ENCODE measurements at regions not wholly inside any gene's neighbourhood (a gene's known extent, or its start where the extent isn't known, plus 50 kb on each side); places are given as distances from the start of the nearest gene placed in this dataset.
A peak's percentile ranks its signal among the peaks of the same experiment; 100 is the strongest.

DNA sequence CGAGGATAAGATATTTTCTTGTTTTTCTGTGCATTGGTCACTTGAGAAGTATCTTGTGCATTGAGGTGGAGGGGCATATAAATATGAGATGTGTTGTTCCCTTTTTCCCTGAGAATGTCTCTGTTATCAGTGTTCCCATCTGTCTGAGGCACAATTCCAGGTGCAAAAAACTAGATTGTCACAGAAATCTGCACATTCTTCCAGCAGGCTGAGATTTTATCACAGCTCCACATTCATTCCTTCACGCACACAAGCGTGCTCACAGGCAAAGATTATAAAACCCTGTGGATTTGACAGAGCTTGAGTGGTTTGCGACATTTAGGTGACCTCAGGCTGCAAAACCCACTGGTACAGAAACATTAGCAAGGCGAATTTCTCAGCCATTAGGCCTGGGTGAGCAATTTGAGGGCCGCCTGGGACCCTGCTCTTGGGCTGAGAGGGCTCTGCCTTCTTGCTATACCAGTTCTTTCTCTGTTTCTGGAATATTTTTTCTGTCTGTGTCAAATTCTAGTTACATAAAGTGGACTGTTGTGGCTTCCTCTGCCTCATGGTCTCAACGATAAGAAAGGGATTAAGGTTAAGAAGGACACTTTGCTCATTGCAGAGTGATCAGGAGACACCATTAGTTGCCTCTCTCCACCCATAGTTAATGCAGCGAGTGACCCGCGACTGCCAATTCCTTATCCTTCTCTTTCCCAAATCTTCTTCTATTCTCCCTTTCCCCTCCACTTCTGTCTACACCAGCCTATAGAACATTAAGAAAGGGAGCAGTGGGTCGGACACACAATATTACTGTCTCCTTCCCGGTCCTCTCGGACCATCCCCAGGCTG lies 86.7 kb upstream of the C1QTNF7 start:
- no peak overlapping the region for H3K27ac ChIP-seq (ENCODE audit: low read depth in 1 of 2, low read length in 2 of 2)
- no peaks in the 10 kb centered on the region for H3K27me3 ChIP-seq (ENCODE audit: control insufficient read depth in 2 of 2, insufficient read depth in 2 of 2, low read length in 2 of 2)
- Mint-ChIP-seq H3K4me3 (no peak overlapping the region), H3K27me3 (ENCODE audit: low read depth in 3 of 3) (peaks cover 0 to 4% (median 2%) of the 10 kb centered on the region in 3 donors), H3K4me1 (peaks cover 7% of the 10 kb centered on the region), H3K9me3 (peaks cover 0 to 7% (median 3%) of the 10 kb centered on the region in 7 donors), H3K36me3 (no peaks in the 10 kb centered on the region), H3K27ac (peak overlapping the region in 1 of 7 donors; percentile 38)
- no peak overlapping the region for H2AFZ ChIP-seq (ENCODE audit: insufficient read depth, low read depth, low read length, poor library complexity, severe bottlenecking)
- H3K79me2 ChIP-seq (ENCODE audit: insufficient read depth, low read length): no peaks in the 10 kb centered on the region
- no peak for DNase-seq
- no peaks in the 10 kb centered on the region for H3K36me3 ChIP-seq (replicated peaks in 1 of 2; ENCODE audit: control insufficient read depth in 1 of 2, insufficient read depth in 2 of 2, low read length in 2 of 2)
- H3K9me3 ChIP-seq (replicated peaks in 1 of 2; ENCODE audit: control insufficient read depth in 1 of 2, insufficient read depth in 1 of 2, low read length in 2 of 2): no peaks in the 10 kb centered on the region
- no peak overlapping the region for H3K9ac ChIP-seq (ENCODE audit: insufficient read depth, low read length, poor library complexity, severe bottlenecking)
- TF ChIP-seq, protein P1, sequence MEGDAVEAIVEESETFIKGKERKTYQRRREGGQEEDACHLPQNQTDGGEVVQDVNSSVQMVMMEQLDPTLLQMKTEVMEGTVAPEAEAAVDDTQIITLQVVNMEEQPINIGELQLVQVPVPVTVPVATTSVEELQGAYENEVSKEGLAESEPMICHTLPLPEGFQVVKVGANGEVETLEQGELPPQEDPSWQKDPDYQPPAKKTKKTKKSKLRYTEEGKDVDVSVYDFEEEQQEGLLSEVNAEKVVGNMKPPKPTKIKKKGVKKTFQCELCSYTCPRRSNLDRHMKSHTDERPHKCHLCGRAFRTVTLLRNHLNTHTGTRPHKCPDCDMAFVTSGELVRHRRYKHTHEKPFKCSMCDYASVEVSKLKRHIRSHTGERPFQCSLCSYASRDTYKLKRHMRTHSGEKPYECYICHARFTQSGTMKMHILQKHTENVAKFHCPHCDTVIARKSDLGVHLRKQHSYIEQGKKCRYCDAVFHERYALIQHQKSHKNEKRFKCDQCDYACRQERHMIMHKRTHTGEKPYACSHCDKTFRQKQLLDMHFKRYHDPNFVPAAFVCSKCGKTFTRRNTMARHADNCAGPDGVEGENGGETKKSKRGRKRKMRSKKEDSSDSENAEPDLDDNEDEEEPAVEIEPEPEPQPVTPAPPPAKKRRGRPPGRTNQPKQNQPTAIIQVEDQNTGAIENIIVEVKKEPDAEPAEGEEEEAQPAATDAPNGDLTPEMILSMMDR (IDR thresholded peaks at IDR 0.05): no peak
- H3K4me3 ChIP-seq (replicated peaks in 1 of 3; ENCODE audit: low read depth in 2 of 3, low read length in 3 of 3): no peak overlapping the region
- intact Hi-C loops (cut with micrococcal nuclease): no loop called here
- 84% methylated on average over 10 of the region's 13 CpGs for WGBS (ENCODE audit: insufficient coverage)
- H3K4me1 ChIP-seq (ENCODE audit: control insufficient read depth in 1 of 2, insufficient read depth in 2 of 2, low read length in 2 of 2): no peaks in the 10 kb centered on the region
- no peak overlapping the region for H3K4me2 ChIP-seq (replicated peaks; ENCODE audit: extremely low read depth, low read length, poor library complexity, severe bottlenecking)
- no peaks in the 10 kb centered on the region for H4K20me1 ChIP-seq (ENCODE audit: insufficient read depth, low read length)

- Histone ChIP-seq H3K4me3 (replicated peaks in 1 of 3; ENCODE audit: low read depth in 2 of 3, low read length in 3 of 3) (no peak overlapping the region), H3K79me2 (ENCODE audit: insufficient read depth, low read length) (no peaks in the 10 kb centered on the region), H3K36me3 (replicated peaks in 1 of 2; ENCODE audit: control insufficient read depth in 1 of 2, insufficient read depth in 2 of 2, low read length in 2 of 2) (no peaks in the 10 kb centered on the region), H3K9ac (ENCODE audit: insufficient read depth, low read length, poor library complexity, severe bottlenecking) (no peak overlapping the region), H3K9me3 (replicated peaks in 1 of 2; ENCODE audit: control insufficient read depth in 1 of 2, insufficient read depth in 1 of 2, low read length in 2 of 2) (no peaks in the 10 kb centered on the region), H3K4me2 (replicated peaks; ENCODE audit: extremely low read depth, low read length, poor library complexity, severe bottlenecking) (no peak overlapping the region), H4K20me1 (ENCODE audit: insufficient read depth, low read length) (no peaks in the 10 kb centered on the region), H2AFZ (ENCODE audit: insufficient read depth, low read depth, low read length, poor library complexity, severe bottlenecking) (no peak overlapping the region), H3K27ac (ENCODE audit: low read depth in 1 of 2, low read length in 2 of 2) (no peak overlapping the region), H3K27me3 (ENCODE audit: control insufficient read depth in 2 of 2, insufficient read depth in 2 of 2, low read length in 2 of 2) (no peaks in the 10 kb centered on the region), H3K4me1 (ENCODE audit: control insufficient read depth in 1 of 2, insufficient read depth in 2 of 2, low read length in 2 of 2) (no peaks in the 10 kb centered on the region)
- Mint-ChIP-seq H3K27me3 (ENCODE audit: low read depth in 3 of 3) (peaks cover 0 to 3% (median 2%) of the 10 kb centered on the region in 3 donors), H3K4me3 (no peak overlapping the region), H3K36me3 (no peaks in the 10 kb centered on the region), H3K4me1 (peaks cover 4% of the 10 kb centered on the region), H3K27ac (no peak overlapping the region), H3K9me3 (peaks cover 0 to 5% (median 3%) of the 10 kb centered on the region in 7 donors)
- DNase-seq: no peak
- intact Hi-C loops (cut with micrococcal nuclease): no loop called here
- WGBS (ENCODE audit: insufficient coverage): 98% methylated on average over 21 of the region's 21 CpGs
- TF ChIP-seq, protein P1 (IDR thresholded peaks at IDR 0.05): no peak
Measured at GRCh38 chr4:15341733-15342300, 86.0 kb upstream of the C1QTNF7 start.

Data from CD14-positive monocyte (primary cell).